HG03095 (cell line): ENCODE measurements at regions not wholly inside any gene's neighbourhood (a gene's known extent, or its start where the extent isn't known, plus 50 kb on each side); places are given as distances from the start of the nearest gene placed in this dataset.
"Not testable (repeated sequence)": the region's sequence is repeated elsewhere in the genome, so short reads cannot be mapped to it uniquely, and the experiment has no call there.

Experiments
- ATAC-seq: cut with Tn5 transposase; IDR thresholded peaks from one replicate; pipeline ENCODE4 v1.9.1; 2021; ENCODE audit warnings: moderate library complexity; ENCODE audit not compliant: unreplicated experiment

GRCh38 chr12:86727160-86727559, 471.0 kb upstream of the MGAT4C start:
- ATAC-seq: no peak

- no peak for ATAC-seq
These were observed 468.5 kb upstream of the MGAT4C start for GRCh38 chr12:86724716-86725115.

- ATAC-seq: no peak
These were observed 467.1 kb upstream of the MGAT4C start for GRCh38 chr12:86723326-86723725.

DNA sequence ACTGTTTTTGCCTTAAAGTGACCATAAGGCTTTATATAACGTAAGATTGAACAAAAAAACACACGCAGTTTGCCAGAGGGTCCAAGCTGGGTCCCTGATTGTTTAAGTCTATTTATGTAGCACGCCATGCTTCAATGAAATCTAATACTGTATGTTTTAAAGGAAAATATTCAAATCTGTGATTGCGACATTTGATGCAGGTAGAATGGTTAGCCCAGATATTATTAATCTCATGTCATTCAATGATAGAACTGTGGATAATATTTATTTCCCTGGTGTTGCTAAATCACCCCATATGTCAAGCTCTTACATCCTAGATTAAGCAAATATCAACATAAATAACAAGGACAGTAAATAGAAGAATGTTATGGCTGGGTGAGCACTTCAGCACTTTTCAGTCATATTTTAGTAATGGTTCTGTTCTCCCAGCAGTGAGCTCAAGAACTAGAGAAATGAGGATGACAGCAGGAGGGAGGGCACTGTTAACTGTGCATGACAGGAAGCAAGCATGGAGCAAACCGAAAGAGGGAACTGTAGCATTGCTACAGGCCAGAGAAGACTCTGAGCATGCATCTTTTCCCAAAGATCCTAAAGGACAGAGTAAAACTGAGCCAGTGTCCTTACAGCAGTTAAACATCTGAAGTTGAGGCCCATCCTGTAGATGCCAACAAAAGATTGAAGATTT, 465.7 kb upstream of the MGAT4C start:
- ATAC-seq: no peak

GRCh38 chr12:86719381-86719780, 463.2 kb upstream of the MGAT4C start:
- ATAC-seq: no peak

- no peak for ATAC-seq
These were observed 456.9 kb upstream of the MGAT4C start for GRCh38 chr12:86713121-86713520.

DNA sequence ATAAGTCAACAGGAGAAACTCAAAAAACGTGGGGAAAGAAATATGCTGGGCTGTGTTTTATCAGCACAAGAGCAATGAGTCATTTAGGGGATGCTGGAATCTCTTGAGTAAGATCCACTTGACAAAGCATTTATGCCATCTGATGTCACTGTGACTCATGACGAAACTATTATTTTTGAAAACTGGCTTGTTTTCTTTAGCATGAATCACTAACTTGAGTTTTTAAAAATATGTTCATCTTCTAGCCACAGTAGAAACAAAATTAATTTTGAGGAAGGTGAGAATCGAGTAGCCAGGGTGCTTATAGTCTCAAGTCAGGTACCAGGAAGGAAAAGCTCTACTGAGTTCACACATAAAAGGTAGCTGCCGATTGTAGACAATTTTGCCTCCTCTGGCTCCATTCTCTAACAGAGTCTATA, 456.2 kb upstream of the MGAT4C start:
- no peak for ATAC-seq

- no peak for ATAC-seq
These were observed 455.5 kb upstream of the MGAT4C start for GRCh38 chr12:86711731-86712130.

DNA sequence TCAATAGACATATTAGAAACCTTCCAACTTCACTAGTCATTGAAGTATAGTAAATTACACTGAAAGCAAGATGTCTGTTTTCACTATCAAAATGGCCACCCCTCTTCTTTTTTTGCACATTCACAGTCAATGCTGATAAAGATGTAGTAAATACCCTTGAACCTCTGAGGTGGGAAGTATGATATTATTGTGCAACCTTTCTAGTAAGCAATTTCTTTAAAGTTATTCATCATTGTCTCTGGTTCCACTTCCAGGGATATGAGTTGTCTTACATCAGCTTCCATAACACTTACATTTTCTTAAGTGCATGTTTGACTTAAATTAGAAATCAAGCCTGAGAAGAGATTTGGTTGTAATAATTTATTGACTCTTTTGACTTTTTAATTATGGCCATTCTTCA, 453.9 kb upstream of the MGAT4C start:
- ATAC-seq: no peak

- not testable (repeated sequence) for ATAC-seq
These were observed 452.8 kb upstream of the MGAT4C start for GRCh38 chr12:86709017-86709416.

DNA sequence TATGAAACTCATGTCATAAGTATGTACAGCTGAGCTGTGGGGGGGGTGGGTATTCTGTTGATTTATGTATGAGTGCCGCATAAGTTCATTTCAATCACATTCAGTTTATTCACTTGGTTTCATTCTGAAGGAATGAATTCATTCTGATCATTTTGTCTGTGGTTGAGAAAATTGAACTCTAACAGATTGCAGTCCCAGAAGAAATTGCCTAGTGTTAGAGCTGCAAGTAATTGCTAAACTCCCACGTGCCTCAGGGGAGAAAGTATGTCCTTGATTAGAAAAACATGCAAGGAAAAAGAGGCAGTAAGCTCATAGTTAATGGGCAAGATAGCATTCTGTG, 442.4 kb upstream of the MGAT4C start:
- no peak for ATAC-seq

GRCh38 chr12:86697916-86698640, 441.9 kb upstream of the MGAT4C start:
- no peak for ATAC-seq

GRCh38 chr12:86683568-86684304, 427.5 kb upstream of the MGAT4C start:
- no peak for ATAC-seq

- ATAC-seq: no peak
These were observed 424.9 kb upstream of the MGAT4C start for GRCh38 chr12:86681060-86681459.

GRCh38 chr12:86675197-86675596, 419.0 kb upstream of the MGAT4C start:
- no peak for ATAC-seq

GRCh38 chr12:86670986-86671385, 414.8 kb upstream of the MGAT4C start:
- ATAC-seq: no peak

- ATAC-seq: no peak
These were observed 412.8 kb upstream of the MGAT4C start for GRCh38 chr12:86669010-86669409.

DNA sequence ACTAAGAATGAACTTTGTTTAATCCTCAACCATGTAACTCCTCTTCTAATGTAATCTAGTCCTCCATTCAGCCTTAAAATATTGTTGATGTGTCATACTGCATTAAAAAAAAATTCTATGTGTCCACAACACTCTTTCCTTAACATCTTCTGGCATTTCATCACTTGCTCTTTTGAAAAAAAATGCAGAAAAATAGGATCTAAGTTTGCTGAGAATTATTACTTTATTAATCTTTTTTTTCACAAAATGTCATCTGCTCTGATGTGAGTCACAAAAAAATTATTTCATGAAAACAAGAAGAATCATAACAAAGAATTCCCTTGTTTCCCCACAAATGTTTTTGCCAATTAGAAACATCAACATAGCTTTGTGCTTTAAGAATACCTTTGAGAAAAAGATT, 410.1 kb upstream of the MGAT4C start:
- no peak for ATAC-seq

DNA sequence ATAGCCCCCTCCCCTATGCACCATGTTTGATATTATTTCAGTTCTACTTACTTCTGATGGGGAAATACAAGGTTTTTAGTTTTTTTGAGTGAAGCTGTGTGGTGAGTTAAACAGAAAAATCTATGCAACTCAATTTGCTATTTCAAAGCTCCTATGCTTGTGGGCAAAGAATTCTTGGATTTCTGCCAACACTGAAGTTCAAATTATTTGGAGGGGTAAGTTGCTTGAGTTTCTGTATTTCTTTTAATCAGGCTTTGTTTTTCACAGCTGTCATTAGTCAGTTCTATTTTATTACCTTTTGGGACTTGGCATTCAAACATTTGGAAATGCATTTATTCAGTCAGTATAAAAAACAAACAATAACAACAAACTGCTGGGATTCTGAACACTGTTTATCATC, 407.5 kb upstream of the MGAT4C start:
- no peak for ATAC-seq

DNA sequence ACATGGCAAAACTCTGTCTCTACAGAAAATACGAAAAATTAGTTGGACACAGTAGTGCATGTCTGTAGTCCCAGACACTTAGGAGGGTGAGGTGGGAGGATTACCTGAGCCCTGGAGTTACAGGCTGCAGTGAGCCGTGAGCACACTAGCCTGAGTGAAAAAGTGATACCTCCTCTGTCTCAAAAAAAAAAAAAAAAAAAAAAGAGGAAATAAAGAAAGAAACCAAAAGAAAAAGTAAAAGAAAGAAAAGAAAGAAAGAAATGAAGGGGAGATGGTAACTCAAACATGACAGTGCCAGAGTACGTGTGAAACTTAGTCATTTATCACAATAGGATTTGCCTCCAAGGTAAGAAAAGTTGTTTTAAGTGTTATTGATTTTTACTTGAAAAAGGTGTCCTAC, 407.0 kb upstream of the MGAT4C start:
- no peak for ATAC-seq

DNA sequence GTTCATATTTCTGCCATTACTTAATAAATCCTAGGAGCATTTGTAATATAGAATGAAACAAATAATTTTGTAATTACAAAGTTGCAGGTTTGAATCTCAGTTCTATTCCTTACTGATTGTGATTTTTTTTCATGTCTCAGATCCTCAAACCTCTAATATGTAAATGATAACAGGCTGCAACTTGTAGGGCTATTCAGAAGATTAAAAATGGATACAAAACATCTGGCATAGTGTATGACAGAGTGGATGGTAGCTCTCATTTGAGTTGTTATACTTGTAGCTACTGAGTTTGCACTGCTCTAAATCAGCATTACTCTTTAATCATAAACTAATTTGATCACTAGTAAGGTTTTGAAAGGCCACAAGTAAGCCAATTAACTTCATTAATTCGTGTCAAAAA, 406.3 kb upstream of the MGAT4C start:
- ATAC-seq: no peak

GRCh38 chr12:86660488-86661147, 404.4 kb upstream of the MGAT4C start:
- no peak for ATAC-seq
